ENCODE measurements at regions not wholly inside any gene's neighbourhood (a gene's known extent, or its start where the extent isn't known, plus 50 kb on each side); places are given as distances from the start of the nearest gene placed in this dataset.

GRCh38 chr14:44131861-44132260 is 375.2 kb downstream of the FSCB start:
- DNase-seq, result no peak

GRCh38 chr14:44113769-44114730 is 393.0 kb downstream of the FSCB start:
- no peak for DNase-seq

- no peak for DNase-seq
Measured at GRCh38 chr14:44112774-44113460, 394.2 kb downstream of the FSCB start.

- DNase-seq, result no peak
Measured at GRCh38 chr14:44109036-44109435, 398.0 kb downstream of the FSCB start.

GRCh38 chr14:44108601-44109000 is 398.5 kb downstream of the FSCB start:
- DNase-seq, result peak; percentile 7

GRCh38 chr14:44107156-44107555 is 399.9 kb downstream of the FSCB start:
- DNase-seq, result no peak

GRCh38 chr14:44099743-44100488 is 407.2 kb downstream of the FSCB start:
- DNase-seq, result no peak

- DNase-seq, result no peak
Measured at GRCh38 chr14:44081146-44081545, 425.9 kb downstream of the FSCB start.

- DNase-seq, result no peak
Measured at GRCh38 chr14:44070046-44070445, 437.0 kb downstream of the FSCB start.

GRCh38 chr14:44053422-44053821 is 453.7 kb downstream of the FSCB start:
- DNase-seq, result no peak

GRCh38 chr14:44041700-44042099 is 465.4 kb downstream of the FSCB start:
- no peak for DNase-seq

GRCh38 chr14:44040561-44040960 is 466.5 kb downstream of the FSCB start:
- DNase-seq, result no peak

GRCh38 chr14:44036248-44036647 is 470.8 kb downstream of the FSCB start:
- DNase-seq, result no peak

- DNase-seq, result no peak
Measured at GRCh38 chr14:44035707-44036106, 471.4 kb downstream of the FSCB start.

GRCh38 chr14:44030831-44031383 is 476.2 kb downstream of the FSCB start:
- peak; percentile 85 for DNase-seq

- DNase-seq, result no peak
Measured at GRCh38 chr14:44029933-44030332, 477.1 kb downstream of the FSCB start.

- DNase-seq, result no peak
Measured at GRCh38 chr14:44027397-44027796, 479.7 kb downstream of the FSCB start.

- no peak for DNase-seq
Measured at GRCh38 chr14:44010595-44010994, 496.5 kb downstream of the FSCB start.

- no peak for DNase-seq
Measured at GRCh38 chr14:44010071-44010470, 497.0 kb downstream of the FSCB start.

- DNase-seq, result no peak
Measured at GRCh38 chr14:44009642-44010041, 497.4 kb downstream of the FSCB start.

GRCh38 chr14:43988989-43989388 is 518.1 kb downstream of the FSCB start:
- no peak for DNase-seq

GRCh38 chr14:43983721-43984120 is 523.4 kb downstream of the FSCB start:
- no peak for DNase-seq

GRCh38 chr14:43981135-43981768 is 525.8 kb downstream of the FSCB start:
- DNase-seq, result peak; percentile 14

Data from NCI-H69 (cell line).